H1 (cell line): ENCODE measurements at regions not wholly inside any gene's neighbourhood (a gene's known extent, or its start where the extent isn't known, plus 50 kb on each side); places are given as distances from the start of the nearest gene placed in this dataset.

ENCODE experiments used
- CTCF ChIA-PET: fragments of 300-600 bp; sonication (Branson Sonifier 250); formaldehyde crosslinking; loops from one replicate; lab custom pipeline; 2021; ENCODE audit not compliant: partially characterized antibody; lab: Charles Lee
- POLR2A ChIA-PET: fragments of 300-600 bp; sonication (Branson Sonifier 250); formaldehyde crosslinking; loops from one replicate; lab custom pipeline; 2021; ENCODE audit warnings: inconsistent platforms; ENCODE audit not compliant: partially characterized antibody; lab: Charles Lee
- DNase-seq, 2 experiments: peaks; one replicate each; pipeline versions ENCODE4 v3.0.0 to v3.0.0-alpha.2; 2010 to 2022; ENCODE audit warnings: low spot score in 2 of 2, low read depth in 1 of 2, mixed read lengths in 1 of 2
- FAIRE-seq: peaks from 2 replicates; lab custom pipeline; 2011; peaks lifted over from hg19 to GRCh38; lab: Jason Lieb, UNC
- H2AFZ ChIP-seq: 2 replicates; pipeline ENCODE4 v1.8.1; 2012; ENCODE audit warnings: low read length, inconsistent platforms
- H2AK5ac ChIP-seq: 2 replicates; pipeline ENCODE4 v1.6.1; 2013; ENCODE audit warnings: low read depth, low read length
- H2BK120ac ChIP-seq: replicated peaks from 2 replicates; pipeline ENCODE3; 2013; ENCODE audit warnings: low read depth, low read length, inconsistent platforms
- H2BK12ac ChIP-seq: 2 replicates; pipeline ENCODE4 v1.6.1; 2013; ENCODE audit warnings: low read depth, low read length
- H2BK15ac ChIP-seq: 2 replicates; pipeline ENCODE4 v1.6.1; 2013; ENCODE audit warnings: low read length
- H2BK20ac ChIP-seq: 2 replicates; pipeline ENCODE4 v1.6.1; 2013; ENCODE audit warnings: low read length
- H2BK5ac ChIP-seq: 2 replicates; pipeline ENCODE4 v1.6.1; 2013; ENCODE audit warnings: low read depth, low read length
- H3K14ac ChIP-seq: 2 replicates; pipeline ENCODE4 v1.6.1; 2013; ENCODE audit warnings: inconsistent platforms; ENCODE audit not compliant: insufficient read length
- H3K18ac ChIP-seq: 2 replicates; pipeline ENCODE4 v1.6.1; 2013; ENCODE audit warnings: low read length; ENCODE audit errors: extremely low read depth
- H3K23ac ChIP-seq: 2 replicates; pipeline ENCODE4 v1.6.1; 2013; ENCODE audit warnings: inconsistent platforms; ENCODE audit not compliant: insufficient read length
- H3K23me2 ChIP-seq: 2 replicates; pipeline ENCODE4 v1.6.1; 2013; ENCODE audit warnings: low read depth, low read length
- H3K27ac ChIP-seq: 2 replicates; pipeline ENCODE4 v1.6.1; 2011; ENCODE audit warnings: low read depth, low read length, inconsistent platforms
- H3K27me3 ChIP-seq, 4 experiments: replicated peaks in 1 of 4; 1 replicate in 1 of 4; 2 replicates in 3 of 4; pipeline versions ENCODE4 v1.6.1 to v1.8.1; 2011 to 2013; ENCODE audit warnings: low read length in 3 of 4, mild to moderate bottlenecking in 3 of 4, inconsistent platforms in 2 of 4, mixed read lengths in 2 of 4, moderate library complexity in 1 of 4; ENCODE audit not compliant: control insufficient read depth in 3 of 4, insufficient read depth in 3 of 4; ENCODE audit errors: extremely low read depth in 1 of 4
- H3K36me3 ChIP-seq, 4 experiments: 2 replicates each; pipeline versions ENCODE4 v1.6.1 to v1.8.1; 2011 to 2013; ENCODE audit warnings: mild to moderate bottlenecking in 4 of 4, low read length in 3 of 4, moderate library complexity in 2 of 4, control low read depth in 1 of 4, inconsistent platforms in 1 of 4; ENCODE audit not compliant: insufficient read depth in 4 of 4, control insufficient read depth in 2 of 4
- H3K4ac ChIP-seq: replicated peaks from 2 replicates; pipeline ENCODE3; 2013; ENCODE audit warnings: low read length, low read depth, mixed read lengths, inconsistent platforms; ENCODE audit not compliant: insufficient read length
- H3K4me1 ChIP-seq, 4 experiments: replicated peaks in 1 of 4; 1 replicate in 1 of 4; 2 replicates in 3 of 4; pipeline versions ENCODE4 v1.6.1 to v1.8.1; 2011 to 2013; ENCODE audit warnings: low read length in 3 of 4, inconsistent platforms in 2 of 4, mixed read lengths in 1 of 4; ENCODE audit not compliant: insufficient read depth in 4 of 4, control insufficient read depth in 3 of 4
- H3K4me2 ChIP-seq, 2 experiments: 2 replicates each; pipeline versions ENCODE4 v1.6.1 to v1.8.1; 2011 to 2013; ENCODE audit warnings: low read depth in 2 of 2, low read length in 2 of 2, control low read depth in 1 of 2, inconsistent platforms in 1 of 2, mild to moderate bottlenecking in 1 of 2; ENCODE audit not compliant: insufficient read depth in 1 of 2
- H3K4me3 ChIP-seq, 4 experiments: fragments of 200-600, 300-600 bp in 1 of 4; sonication (generic), shearing (Covaris generic), sonication (Bioruptor Twin) in 1 of 4; 2 replicates each; pipeline versions ENCODE4 v1.5.1 to v1.8.1; 2011 to 2016; ENCODE audit warnings: low read length in 4 of 4, low read depth in 3 of 4, control low read depth in 2 of 4, inconsistent platforms in 2 of 4, mild to moderate bottlenecking in 2 of 4, mixed read lengths in 1 of 4, moderate library complexity in 1 of 4; ENCODE audit not compliant: insufficient read depth in 2 of 4; ENCODE audit errors: extremely low read depth in 1 of 4
- H3K56ac ChIP-seq: replicated peaks from 2 replicates; pipeline ENCODE3; 2013; ENCODE audit warnings: low read depth, mild to moderate bottlenecking, mixed read lengths, low read length, inconsistent platforms; ENCODE audit not compliant: insufficient read length
- H3K79me1 ChIP-seq: 2 replicates; pipeline ENCODE4 v1.6.1; 2013; ENCODE audit warnings: low read depth, low read length, control low read depth
- H3K79me2 ChIP-seq, 2 experiments: 2 replicates each; pipeline versions ENCODE4 v1.6.1 to v1.8.1; 2012 to 2013; ENCODE audit warnings: low read length in 2 of 2, mild to moderate bottlenecking in 2 of 2, inconsistent platforms in 1 of 2; ENCODE audit not compliant: insufficient read depth in 2 of 2, control insufficient read depth in 1 of 2
- H3K9ac ChIP-seq, 4 experiments: replicated peaks in 1 of 4; 1 replicate in 1 of 4; 2 replicates in 3 of 4; pipeline versions ENCODE4 v1.6.1 to v1.8.1; 2011 to 2013; ENCODE audit warnings: low read depth in 3 of 4, low read length in 3 of 4, control low read depth in 2 of 4, mild to moderate bottlenecking in 2 of 4, moderate library complexity in 2 of 4, inconsistent platforms in 1 of 4; ENCODE audit errors: extremely low read depth in 1 of 4
- H3K9me3 ChIP-seq, 2 experiments: 2 replicates each; pipeline versions ENCODE4 v1.6.1 to v1.8.1; 2012 to 2013; ENCODE audit warnings: mild to moderate bottlenecking in 2 of 2, moderate library complexity in 2 of 2, control low read depth in 1 of 2, inconsistent platforms in 1 of 2, low read depth in 1 of 2, low read length in 1 of 2, mixed read lengths in 1 of 2; ENCODE audit not compliant: insufficient read depth in 2 of 2
- H4K20me1 ChIP-seq, 2 experiments: replicated peaks in 1 of 2; 2 replicates each; pipeline versions ENCODE3 to v1.8.1; 2011 to 2013; ENCODE audit warnings: inconsistent platforms in 2 of 2, low read length in 2 of 2, mild to moderate bottlenecking in 1 of 2; ENCODE audit not compliant: insufficient read depth in 2 of 2, control insufficient read depth in 1 of 2
- H4K5ac ChIP-seq: 2 replicates; pipeline ENCODE4 v1.6.1; 2013; ENCODE audit warnings: low read length, low read depth, mixed read lengths, inconsistent platforms; ENCODE audit not compliant: insufficient read length
- H4K8ac ChIP-seq: 2 replicates; pipeline ENCODE4 v1.8.0; 2013; ENCODE audit warnings: mild to moderate bottlenecking, moderate library complexity, low read length, inconsistent platforms; ENCODE audit not compliant: insufficient read depth; ENCODE audit errors: extremely low read depth
- H4K91ac ChIP-seq: replicated peaks from 2 replicates; pipeline ENCODE3; 2013; ENCODE audit warnings: low read length, mixed read lengths, inconsistent platforms; ENCODE audit not compliant: insufficient read length
- JUND ChIP-seq: IDR thresholded peaks from 2 replicates; pipeline ENCODE4 v1.6.1; 2011; ENCODE audit warnings: mild to moderate bottlenecking, improper control_type of control experiment, low read length
- KDM5A ChIP-seq: fragments of 200-600 bp; IDR thresholded peaks from 2 replicates; pipeline ENCODE4 v1.7.1; 2012; ENCODE audit warnings: mild to moderate bottlenecking, low read length, inconsistent platforms, mixed read lengths
- POLR2A ChIP-seq, 2 experiments: IDR thresholded peaks; 1 replicate in 1 of 2; 2 replicates in 1 of 2; pipeline ENCODE4 v1.6.1; 2011; ENCODE audit warnings: low read depth in 2 of 2, low read length in 2 of 2, mild to moderate bottlenecking in 2 of 2; ENCODE audit errors: control extremely low read depth in 1 of 2
- RFX5 ChIP-seq: IDR thresholded peaks from 2 replicates; pipeline ENCODE4 v1.6.1; 2011; ENCODE audit warnings: low read depth, low read length, improper control_type of control experiment, borderline replicate concordance
- SAP30 ChIP-seq: fragments of 300-600 bp; sonication (generic); IDR thresholded peaks from 2 replicates; pipeline ENCODE4 v1.7.1; 2012; ENCODE audit warnings: low read length, moderate library complexity, mild to moderate bottlenecking, inconsistent platforms; ENCODE audit not compliant: insufficient read depth, insufficient replicate concordance
- SIX5 ChIP-seq: IDR thresholded peaks from 2 replicates; pipeline ENCODE4 v1.6.1; 2011; ENCODE audit warnings: mild to moderate bottlenecking, low read depth, low read length
- TBP ChIP-seq: IDR thresholded peaks from 2 replicates; pipeline ENCODE4 v1.6.1; 2011; ENCODE audit warnings: low read depth, low read length, improper control_type of control experiment
- WGBS, 2 experiments: shearing (Covaris generic) in 1 of 2; methylation state at CpG; one replicate each; pipeline versions ENCODE4 v1.1.6 to v1.1.7; 2013 to 2015; ENCODE audit warnings: low lambda C conversion rate in 2 of 2, mixed read lengths in 2 of 2, inconsistent platforms in 1 of 2, low coverage in 1 of 2, missing lambda C conversion rate in 1 of 2; ENCODE audit not compliant: insufficient replicate concordance in 2 of 2, insufficient coverage in 1 of 2, insufficient read length in 1 of 2; ENCODE audit errors: extremely low coverage in 1 of 2, missing lambda C conversion rate in 1 of 2; 5-methylcytosine and 5-hydroxymethylcytosine counted together

DNA sequence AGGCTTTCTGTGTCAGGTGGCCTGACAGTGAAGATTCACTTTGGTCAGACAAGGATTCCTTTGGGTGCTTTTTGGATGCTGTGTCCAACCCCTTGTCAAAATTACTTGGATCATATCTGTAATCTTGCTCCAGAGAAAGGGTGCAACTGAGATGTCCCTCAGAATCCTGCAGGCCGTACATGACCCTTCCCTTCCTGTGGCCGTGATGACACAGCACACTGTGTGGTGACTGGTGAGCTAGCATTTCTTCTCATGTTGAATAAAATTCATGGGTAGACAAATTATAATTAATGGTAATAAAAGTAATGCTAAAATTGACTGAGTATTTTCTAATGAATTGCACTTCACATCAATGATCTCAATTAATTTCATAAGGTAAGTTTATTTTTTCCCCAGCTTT lies 356.2 kb downstream of the LPIN1 start:
- no peaks in the 10 kb centered on the region for H4K20me1 ChIP-seq
- no peak overlapping the region for H4K8ac ChIP-seq
- no peak overlapping the region for H3K4me3 ChIP-seq
- no peak overlapping the region for H4K91ac ChIP-seq
- no peak overlapping the region for H2AFZ ChIP-seq
- DNase-seq (no peak), FAIRE-seq (no peak)
- WGBS, 2 experiments = 89% methylated on average over 2 of the region's 2 CpGs; no CpG with 5 or more reads in 1 of the 2 experiments
- H3K23ac ChIP-seq = no peak overlapping the region
- H3K27ac ChIP-seq = no peak overlapping the region
- no peaks in the 10 kb centered on the region for H3K9me3 ChIP-seq
- no peak overlapping the region for H2AK5ac ChIP-seq
- H4K5ac ChIP-seq = no peak overlapping the region
- no peak overlapping the region for H3K9ac ChIP-seq
- H3K18ac ChIP-seq = no peak overlapping the region
- no peak overlapping the region for H3K14ac ChIP-seq
- no peak overlapping the region for H2BK12ac ChIP-seq
- no peak overlapping the region for H2BK120ac ChIP-seq
- H3K27me3 ChIP-seq = no peaks in the 10 kb centered on the region
- no peaks in the 10 kb centered on the region for H3K79me1 ChIP-seq
- H3K36me3 ChIP-seq = no peaks in the 10 kb centered on the region
- POLR2A ChIA-PET = no interaction called here
- CTCF ChIA-PET = no interaction called here
- H2BK20ac ChIP-seq = no peak overlapping the region
- H3K79me2 ChIP-seq = no peaks in the 10 kb centered on the region
- H3K23me2 ChIP-seq = no peaks in the 10 kb centered on the region
- no peak overlapping the region for H3K4me2 ChIP-seq
- H2BK5ac ChIP-seq = no peak overlapping the region
- H3K4me1 ChIP-seq = peaks cover 0 to 3% (median 1%) of the 10 kb centered on the region in 4 experiments; a peak in 5 of 7 replicates
- no peak overlapping the region for H3K56ac ChIP-seq
- no peak overlapping the region for H3K4ac ChIP-seq
- no peak overlapping the region for H2BK15ac ChIP-seq
- no peak for TF ChIP-seq KDM5A
- TF ChIP-seq JUND = no peak
- TF ChIP-seq TBP = no peak
- TF ChIP-seq SIX5 = no peak
- TF ChIP-seq SAP30 = no peak
- no peak for TF ChIP-seq RFX5
- no peak for TF ChIP-seq POLR2A (IDR thresholded peaks at IDR 0.05; ENCODE audit: control extremely low read depth in 1 of 2, low read depth in 2 of 2, low read length in 2 of 2)
